AG09319 (cell line): ENCODE measurements at regions not wholly inside any gene's neighbourhood (a gene's known extent, or its start where the extent isn't known, plus 50 kb on each side); places are given as distances from the start of the nearest gene placed in this dataset.

Experiments used
- DNase-seq: peaks from one replicate; pipeline ENCODE4 v3.0.0-alpha.2; 2010; ENCODE audit warnings: low read depth; ENCODE audit errors: extremely low read depth
- CTCF ChIP-seq: IDR thresholded peaks from 2 replicates; pipeline ENCODE4 v1.5.1; 2011; ENCODE audit warnings: low read depth, mild to moderate bottlenecking, inconsistent platforms, low read length, moderate library complexity

- no peak for DNase-seq
- TF ChIP-seq CTCF = no peak
Observed at GRCh38 chr3:22315925-22316324, 564.9 kb upstream of the ZNF385D start.

GRCh38 chr3:22318325-22318724 is 567.3 kb upstream of the ZNF385D start:
- no peak for DNase-seq
- TF ChIP-seq CTCF = no peak

- no peak for TF ChIP-seq CTCF
- DNase-seq = no peak
Observed at GRCh38 chr3:22319446-22319845, 568.4 kb upstream of the ZNF385D start.

GRCh38 chr3:22322861-22323260 is 571.9 kb upstream of the ZNF385D start:
- no peak for DNase-seq
- TF ChIP-seq CTCF = no peak

GRCh38 chr3:22326305-22326704 is 575.3 kb upstream of the ZNF385D start:
- DNase-seq = no peak
- no peak for TF ChIP-seq CTCF

GRCh38 chr3:22334996-22335395 is 584.0 kb upstream of the ZNF385D start:
- TF ChIP-seq CTCF = no peak
- DNase-seq = no peak

GRCh38 chr3:22349215-22349851 is 598.3 kb upstream of the ZNF385D start:
- TF ChIP-seq CTCF = no peak
- no peak for DNase-seq
